K562 (cell line): ENCODE measurements at regions not wholly inside any gene's neighbourhood (a gene's known extent, or its start where the extent isn't known, plus 50 kb on each side); places are given as distances from the start of the nearest gene placed in this dataset.

Experiments used
- BMI1 ChIP-seq: fragments of 150-350 bp; IDR thresholded peaks from 2 replicates; pipeline ENCODE4 v1.6.1; 2014; ENCODE audit warnings: low read length
- DEAF1 ChIP-seq: fragments of 450-650 bp; formaldehyde crosslinking; IDR thresholded peaks from 2 replicates; pipeline ENCODE4 v1.4.0; 2020; ENCODE audit warnings: mild to moderate bottlenecking, moderate library complexity
- FOXK1 ChIP-seq: sonication (generic); formaldehyde crosslinking; IDR thresholded peaks from 2 replicates; pipeline ENCODE4 v1.8.0; 2022; ENCODE audit warnings: missing genetic modification reagents, mild to moderate bottlenecking, borderline replicate concordance
- GABPB1 ChIP-seq: sonication (generic); formaldehyde crosslinking; IDR thresholded peaks from 2 replicates; pipeline ENCODE4 v1.8.0; 2022; ENCODE audit warnings: mild to moderate bottlenecking, missing genetic modification reagents
- JUND ChIP-seq, 2 experiments: IDR thresholded peaks; 2 replicates in 1 of 2; 3 replicates in 1 of 2; pipeline ENCODE4 v1.6.1; 2011; ENCODE audit warnings: borderline replicate concordance in 2 of 2, low read depth in 2 of 2, low read length in 2 of 2, improper control_type of control experiment in 1 of 2, missing biosample characterization in 1 of 2, missing genetic modification characterization in 1 of 2, missing genetic modification reagents in 1 of 2
- L3MBTL2 ChIP-seq: fragments of 450-650 bp; IDR thresholded peaks from 2 replicates; pipeline ENCODE4 v1.6.1; 2016; ENCODE audit warnings: mild to moderate bottlenecking, moderate library complexity
- NCOA6 ChIP-seq: fragments of 450-650 bp; IDR thresholded peaks from 2 replicates; pipeline ENCODE4 v1.6.1; 2017; ENCODE audit warnings: mild to moderate bottlenecking
- POLR2A ChIP-seq: fragments of 450-650 bp; conservative IDR thresholded peaks from 2 replicates; pipeline ENCODE4 v1.6.1; 2016
- TAF9B ChIP-seq: fragments of 450-650 bp; IDR thresholded peaks from 2 replicates; pipeline ENCODE4 v1.6.1; 2018; ENCODE audit warnings: mild to moderate bottlenecking; ENCODE audit not compliant: partially characterized antibody
- U2AF1 ChIP-seq: fragments of 200-400 bp; formaldehyde crosslinking; optimal IDR thresholded peaks from 2 replicates; pipeline ENCODE3; 2017; ENCODE audit warnings: mild to moderate bottlenecking, low read depth, low read length, moderate library complexity
- ZBTB12 ChIP-seq: fragments of 250-450 bp; sonication (Bioruptor Pico); IDR thresholded peaks from 2 replicates; pipeline ENCODE4 v1.4.0; 2020
- ZC3H11A ChIP-seq: IDR thresholded peaks from 2 replicates; pipeline ENCODE4 v1.6.1; 2012; ENCODE audit warnings: low read depth, low read length, improper control_type of control experiment
- ZNF655 ChIP-seq: fragments of 250-450 bp; sonication (Bioruptor Pico); IDR thresholded peaks from 2 replicates; pipeline ENCODE4 v1.5.0; 2021

- TF ChIP-seq ZBTB12 (CRISPR knock-in tag): no peak; the same call in 1 of the 2 replicates
- peak; percentile 55; the same call in 1 of the 2 replicates for TF ChIP-seq POLR2A
- TF ChIP-seq ZC3H11A: 0 out of 2 replicates have a peak, but pooled peaks have one; percentile 39
- TF ChIP-seq FOXK1 (CRISPR knock-in tag): no peak
- TF ChIP-seq JUND (IDR thresholded peaks at IDR 0.05; ENCODE audit: borderline replicate concordance, low read depth, low read length): peak; percentile 87
- peak; percentile 63; the same call in 2 of the 3 replicates for TF ChIP-seq JUND (tag; IDR thresholded peaks at IDR 0.05; ENCODE audit: borderline replicate concordance, low read depth, low read length)
- peak; percentile 37; the same call in 1 of the 2 replicates for TF ChIP-seq DEAF1 (CRISPR knock-in tag)
- 0 out of 2 replicates have a peak, but pooled peaks have one; percentile 39 for TF ChIP-seq BMI1
- peak; percentile 27; the same call in 1 of the 2 replicates for TF ChIP-seq L3MBTL2
- no peak for TF ChIP-seq ZNF655 (CRISPR knock-in tag)
- no peak for TF ChIP-seq TAF9B
- no peak for TF ChIP-seq GABPB1 (CRISPR knock-in tag)
- peak; percentile 13; the same call in 1 of the 2 replicates for TF ChIP-seq NCOA6
- TF ChIP-seq U2AF1: no peak
These were observed 65.8 kb upstream of the PRKAR2B start (continued) for GRCh38 chr7:106978425-106979420.
